Stomach smooth muscle (tissue), 2 donors: ENCODE measurements at regions not wholly inside any gene's neighbourhood (a gene's known extent, or its start where the extent isn't known, plus 50 kb on each side); places are given as distances from the start of the nearest gene placed in this dataset.

Experiments used
- H3K27ac ChIP-seq: one replicate; pipeline ENCODE4 v1.7.0; 2013; ENCODE audit warnings: mild to moderate bottlenecking, low read length, inconsistent platforms
- H3K27me3 ChIP-seq, 2 donors: one replicate each; pipeline ENCODE4 v1.7.0; 2013; ENCODE audit warnings: low read length in 2 of 2; ENCODE audit not compliant: insufficient read depth in 2 of 2, control insufficient read depth in 1 of 2
- H3K36me3 ChIP-seq, 2 donors: one replicate each; pipeline ENCODE4 v1.7.0; 2013; ENCODE audit warnings: low read length in 2 of 2; ENCODE audit not compliant: control insufficient read depth in 2 of 2, insufficient read depth in 2 of 2
- H3K4me1 ChIP-seq: one replicate; pipeline ENCODE4 v1.7.0; 2013; ENCODE audit warnings: low read length; ENCODE audit not compliant: control insufficient read depth, insufficient read depth
- H3K4me3 ChIP-seq, 2 donors: one replicate each; pipeline ENCODE4 v1.7.0; 2013; ENCODE audit warnings: low read length in 2 of 2
- H3K9ac ChIP-seq, 2 donors: one replicate each; pipeline ENCODE4 v1.7.0; 2013; ENCODE audit warnings: low read length in 2 of 2, mild to moderate bottlenecking in 1 of 2
- H3K9me3 ChIP-seq, 2 donors: one replicate each; pipeline ENCODE4 v1.7.0; 2013; ENCODE audit warnings: low read length in 2 of 2; ENCODE audit not compliant: control insufficient read depth in 2 of 2
- donor health status: healthy.
- donor health status: Pancreatic carcinoma.

- Histone ChIP-seq H3K9me3 (no peaks in the 10 kb centered on the region), H3K9ac (no peak overlapping the region), H3K27ac (no peak overlapping the region), H3K36me3 (no peaks in the 10 kb centered on the region), H3K4me1 (no peaks in the 10 kb centered on the region), H3K27me3 (no peaks in the 10 kb centered on the region), H3K4me3 (no peak overlapping the region)
Measured at GRCh38 chr4:35464964-35465528, 779.3 kb downstream of the ARAP2 start.

GRCh38 chr4:35491093-35491492 lies 753.2 kb downstream of the ARAP2 start:
- Histone ChIP-seq H3K9ac (no peak overlapping the region), H3K27me3 (no peaks in the 10 kb centered on the region), H3K27ac (no peak overlapping the region), H3K9me3 (no peaks in the 10 kb centered on the region), H3K36me3 (no peaks in the 10 kb centered on the region), H3K4me1 (no peaks in the 10 kb centered on the region), H3K4me3 (no peak overlapping the region)

- no peaks in the 10 kb centered on the region for H3K36me3 ChIP-seq
- no peak overlapping the region for H3K27ac ChIP-seq
- no peak overlapping the region for H3K4me3 ChIP-seq
- H3K9ac ChIP-seq: no peak overlapping the region
- no peaks in the 10 kb centered on the region for H3K9me3 ChIP-seq
- no peaks in the 10 kb centered on the region for H3K4me1 ChIP-seq
- H3K27me3 ChIP-seq: no peaks in the 10 kb centered on the region
Measured at GRCh38 chr4:35493977-35494376, 750.3 kb downstream of the ARAP2 start.

- no peak overlapping the region for H3K27ac ChIP-seq
- H3K27me3 ChIP-seq: no peaks in the 10 kb centered on the region
- H3K36me3 ChIP-seq: no peaks in the 10 kb centered on the region
- H3K9me3 ChIP-seq: no peaks in the 10 kb centered on the region
- H3K4me3 ChIP-seq: no peak overlapping the region
- no peak overlapping the region for H3K9ac ChIP-seq
- no peaks in the 10 kb centered on the region for H3K4me1 ChIP-seq
Measured at GRCh38 chr4:35494955-35495354, 749.4 kb downstream of the ARAP2 start.

- Histone ChIP-seq H3K4me3 (no peak overlapping the region), H3K4me1 (no peaks in the 10 kb centered on the region), H3K27me3 (no peaks in the 10 kb centered on the region), H3K27ac (no peak overlapping the region), H3K9me3 (no peaks in the 10 kb centered on the region), H3K36me3 (no peaks in the 10 kb centered on the region), H3K9ac (no peak overlapping the region)
Measured at GRCh38 chr4:35500812-35501211, 743.5 kb downstream of the ARAP2 start.

- H3K27ac ChIP-seq: no peak overlapping the region
- no peaks in the 10 kb centered on the region for H3K36me3 ChIP-seq
- H3K9ac ChIP-seq: no peak overlapping the region
- no peaks in the 10 kb centered on the region for H3K4me1 ChIP-seq
- H3K9me3 ChIP-seq: no peaks in the 10 kb centered on the region
- H3K27me3 ChIP-seq: no peaks in the 10 kb centered on the region
- H3K4me3 ChIP-seq: no peak overlapping the region
Measured at GRCh38 chr4:35503435-35503834, 740.9 kb downstream of the ARAP2 start.

GRCh38 chr4:35506161-35506560 lies 738.2 kb downstream of the ARAP2 start:
- Histone ChIP-seq H3K27me3 (no peaks in the 10 kb centered on the region), H3K4me3 (no peak overlapping the region), H3K36me3 (no peaks in the 10 kb centered on the region), H3K4me1 (no peaks in the 10 kb centered on the region), H3K9ac (no peak overlapping the region), H3K27ac (no peak overlapping the region), H3K9me3 (no peaks in the 10 kb centered on the region)

- no peak overlapping the region for H3K9ac ChIP-seq
- H3K4me3 ChIP-seq: no peak overlapping the region
- H3K27me3 ChIP-seq: no peaks in the 10 kb centered on the region
- H3K36me3 ChIP-seq: no peaks in the 10 kb centered on the region
- H3K4me1 ChIP-seq: no peaks in the 10 kb centered on the region
- no peaks in the 10 kb centered on the region for H3K9me3 ChIP-seq
- no peak overlapping the region for H3K27ac ChIP-seq
Measured at GRCh38 chr4:35511851-35512250, 732.5 kb downstream of the ARAP2 start.

- Histone ChIP-seq H3K27ac (no peak overlapping the region), H3K9ac (no peak overlapping the region), H3K36me3 (no peaks in the 10 kb centered on the region), H3K9me3 (no peaks in the 10 kb centered on the region), H3K27me3 (no peaks in the 10 kb centered on the region), H3K4me1 (no peaks in the 10 kb centered on the region), H3K4me3 (no peak overlapping the region)
Measured at GRCh38 chr4:35516102-35516501, 728.2 kb downstream of the ARAP2 start.

GRCh38 chr4:35520059-35520458 lies 724.3 kb downstream of the ARAP2 start:
- Histone ChIP-seq H3K27ac (no peak overlapping the region), H3K9ac (no peak overlapping the region), H3K4me1 (no peaks in the 10 kb centered on the region), H3K4me3 (no peak overlapping the region), H3K27me3 (no peaks in the 10 kb centered on the region), H3K9me3 (no peaks in the 10 kb centered on the region), H3K36me3 (no peaks in the 10 kb centered on the region)

- H3K9me3 ChIP-seq: no peaks in the 10 kb centered on the region
- H3K9ac ChIP-seq: no peak overlapping the region
- no peaks in the 10 kb centered on the region for H3K27me3 ChIP-seq
- H3K36me3 ChIP-seq: no peaks in the 10 kb centered on the region
- H3K27ac ChIP-seq: no peak overlapping the region
- no peaks in the 10 kb centered on the region for H3K4me1 ChIP-seq
- H3K4me3 ChIP-seq: no peak overlapping the region
Measured at GRCh38 chr4:35521682-35522081, 722.6 kb downstream of the ARAP2 start.
